Keratinocyte (primary cell): ENCODE measurements at regions not wholly inside any gene's neighbourhood (a gene's known extent, or its start where the extent isn't known, plus 50 kb on each side); places are given as distances from the start of the nearest gene placed in this dataset.

ENCODE experiments used
- DNase-seq: peaks from one replicate; pipeline ENCODE4 v3.0.0-alpha.2; 2011; ENCODE audit warnings: low read depth, missing footprints, low spot score
- FAIRE-seq: peaks from 2 replicates; lab custom pipeline; 2011; peaks lifted over from hg19 to GRCh38; lab: Jason Lieb, UNC
- H2AFZ ChIP-seq: 2 replicates; pipeline ENCODE4 v1.6.0; 2012; ENCODE audit warnings: low read length, control low read depth, inconsistent platforms; ENCODE audit not compliant: control insufficient read depth
- H3K27ac ChIP-seq: 2 replicates; pipeline ENCODE4 v1.5.1; 2011; ENCODE audit warnings: low read length; ENCODE audit not compliant: control insufficient read depth, insufficient read depth
- H3K27me3 ChIP-seq: 3 replicates; pipeline ENCODE4 v1.6.0; 2011; ENCODE audit warnings: low read length; ENCODE audit not compliant: control insufficient read depth, insufficient read depth; ENCODE audit errors: extremely low read depth
- H3K36me3 ChIP-seq, 2 experiments: 2 replicates in 1 of 2; 3 replicates in 1 of 2; pipeline ENCODE4 v1.5.1; 2011; ENCODE audit warnings: low read length in 2 of 2, mild to moderate bottlenecking in 1 of 2; ENCODE audit not compliant: control insufficient read depth in 2 of 2, insufficient read depth in 2 of 2; ENCODE audit errors: extremely low read depth in 1 of 2
- H3K4me1 ChIP-seq: 3 replicates; pipeline ENCODE4 v1.5.1; 2011; ENCODE audit warnings: low read length; ENCODE audit not compliant: control insufficient read depth, insufficient read depth; ENCODE audit errors: extremely low read depth
- H3K4me2 ChIP-seq: 3 replicates; pipeline ENCODE4 v1.6.0; 2011; ENCODE audit warnings: low read depth, low read length; ENCODE audit not compliant: control insufficient read depth, insufficient read depth; ENCODE audit errors: extremely low read depth
- H3K4me3 ChIP-seq, 3 experiments: fragments of 200-600 bp in 1 of 3; sonication (generic) in 1 of 3; 2 replicates in 2 of 3; 3 replicates in 1 of 3; pipeline ENCODE4 v1.5.1; 2011 to 2016; ENCODE audit warnings: low read length in 3 of 3, mild to moderate bottlenecking in 3 of 3, control low read depth in 2 of 3, inconsistent platforms in 1 of 3, low read depth in 1 of 3, mixed read lengths in 1 of 3, mixed run types in 1 of 3, moderate library complexity in 1 of 3; ENCODE audit not compliant: control insufficient read depth in 2 of 3, insufficient read depth in 2 of 3; ENCODE audit errors: extremely low read depth in 1 of 3
- H3K79me2 ChIP-seq: 2 replicates; pipeline ENCODE4 v1.6.0; 2012; ENCODE audit warnings: low read length; ENCODE audit not compliant: control insufficient read depth, insufficient read depth
- H3K9ac ChIP-seq: 3 replicates; pipeline ENCODE4 v1.6.0; 2011; ENCODE audit warnings: low read length; ENCODE audit not compliant: control insufficient read depth, insufficient read depth; ENCODE audit errors: extremely low read depth
- H3K9me1 ChIP-seq: 3 replicates; pipeline ENCODE4 v1.6.0; 2011; ENCODE audit warnings: low read length; ENCODE audit not compliant: control insufficient read depth, insufficient read depth; ENCODE audit errors: extremely low read depth
- H3K9me3 ChIP-seq: 2 replicates; pipeline ENCODE4 v1.5.1; 2012; ENCODE audit warnings: low read depth, low read length; ENCODE audit not compliant: control insufficient read depth
- H4K20me1 ChIP-seq: 3 replicates; pipeline ENCODE4 v1.6.0; 2011; ENCODE audit warnings: low read length; ENCODE audit not compliant: control insufficient read depth, insufficient read depth; ENCODE audit errors: extremely low read depth
- CTCF ChIP-seq, 3 experiments: IDR thresholded peaks in 1 of 3; conservative IDR thresholded peaks in 1 of 3; optimal IDR thresholded peaks in 1 of 3; 2 replicates in 2 of 3; 3 replicates in 1 of 3; pipeline versions ENCODE3 to v1.5.1; 2011; ENCODE audit warnings: low read length in 3 of 3, mild to moderate bottlenecking in 3 of 3, moderate library complexity in 2 of 3, control low read depth in 1 of 3, inconsistent platforms in 1 of 3; ENCODE audit not compliant: insufficient read depth in 2 of 3; ENCODE audit errors: extremely low read depth in 1 of 3
- EZH2 ChIP-seq: IDR thresholded peaks from one replicate; pipeline ENCODE4 v1.6.1; 2012; ENCODE audit warnings: inconsistent platforms, mild to moderate bottlenecking, low read length, moderate library complexity
- dilution Hi-C: fragments of 300-500 bp; cut with MboI; formaldehyde crosslinking; loops from one replicate; pipeline ENCODE4 v1.7.0; 2020; ENCODE audit warnings: low sequenced_read_pairs; ENCODE audit not compliant: extremely low pct_ligation_motif_present

GRCh38 chr12:45637242-45637641 lies 92.3 kb upstream of the ARID2 start:
- H3K4me3 ChIP-seq = no peak overlapping the region
- H3K9ac ChIP-seq = no peak overlapping the region
- no peaks in the 10 kb centered on the region for H4K20me1 ChIP-seq
- DNase-seq = no peak
- H3K4me2 ChIP-seq = peak overlapping the region; percentile 11
- H3K27me3 ChIP-seq = no peaks in the 10 kb centered on the region
- H3K36me3 ChIP-seq = no peaks in the 10 kb centered on the region
- TF ChIP-seq EZH2 = no peak
- TF ChIP-seq CTCF (optimal IDR thresholded peaks at IDR 0.05 in 1 of 3, IDR thresholded peaks at IDR 0.05 in 1 of 3, conservative IDR thresholded peaks at IDR 0.05 in 1 of 3; ENCODE audit: extremely low read depth in 1 of 3, insufficient read depth in 2 of 3, low read length in 3 of 3) = no peak
- no peaks in the 10 kb centered on the region for H3K9me3 ChIP-seq
- no peak for FAIRE-seq
- H3K4me1 ChIP-seq = peaks cover 3% of the 10 kb centered on the region
- no peaks in the 10 kb centered on the region for H3K9me1 ChIP-seq
- no peak overlapping the region for H2AFZ ChIP-seq
- dilution Hi-C loops = no loop called here
- H3K79me2 ChIP-seq = no peaks in the 10 kb centered on the region
- no peak overlapping the region for H3K27ac ChIP-seq

- peak overlapping the region; percentile 11 for H3K4me2 ChIP-seq
- H3K4me3 ChIP-seq = no peak overlapping the region
- no peak overlapping the region for H3K27ac ChIP-seq
- H3K9me1 ChIP-seq = no peaks in the 10 kb centered on the region
- H3K4me1 ChIP-seq = peaks cover 3% of the 10 kb centered on the region
- H3K9ac ChIP-seq = no peak overlapping the region
- TF ChIP-seq CTCF (optimal IDR thresholded peaks at IDR 0.05 in 1 of 3, IDR thresholded peaks at IDR 0.05 in 1 of 3, conservative IDR thresholded peaks at IDR 0.05 in 1 of 3; ENCODE audit: extremely low read depth in 1 of 3, insufficient read depth in 2 of 3, low read length in 3 of 3) = no peak
- no peak for TF ChIP-seq EZH2
- H3K36me3 ChIP-seq = no peaks in the 10 kb centered on the region
- DNase-seq = peak; percentile 57
- no peaks in the 10 kb centered on the region for H3K79me2 ChIP-seq
- FAIRE-seq = peak; percentile 63
- H4K20me1 ChIP-seq = no peaks in the 10 kb centered on the region
- no peak overlapping the region for H2AFZ ChIP-seq
- H3K9me3 ChIP-seq = no peaks in the 10 kb centered on the region
- H3K27me3 ChIP-seq = no peaks in the 10 kb centered on the region
- dilution Hi-C loops = no loop called here
Observed at GRCh38 chr12:45637706-45638105, 91.8 kb upstream of the ARID2 start.
